Thyroid gland (tissue), 4 donors: ENCODE measurements at regions not wholly inside any gene's neighbourhood (a gene's known extent, or its start where the extent isn't known, plus 50 kb on each side); places are given as distances from the start of the nearest gene placed in this dataset.
A peak's percentile ranks its signal among the peaks of the same experiment; 100 is the strongest.

Experiments
- DNase-seq, 2 donors: peaks; one replicate each; pipeline ENCODE4 v3.0.0-alpha.2; 2019
- H3K27ac ChIP-seq, 3 donors: fragments of 200-600 bp; sonication (generic); 1 replicate in 2 of 3; 2 replicates in 1 of 3; pipeline ENCODE4 v1.5.1; 2016 to 2019; ENCODE audit warnings: mild to moderate bottlenecking in 1 of 3, moderate library complexity in 1 of 3
- H3K27me3 ChIP-seq: fragments of 200-600 bp; sonication (generic); one replicate; pipeline ENCODE4 v1.5.1; 2019
- H3K36me3 ChIP-seq, 2 donors: fragments of 200-600 bp; sonication (generic); one replicate each; pipeline ENCODE4 v1.5.1; 2016 to 2019
- H3K4me1 ChIP-seq, 2 donors: fragments of 200-600 bp; sonication (generic); one replicate each; pipeline ENCODE4 v1.5.1; 2017 to 2019
- H3K4me3 ChIP-seq, 3 donors: fragments of 200-600 bp; sonication (generic); replicated peaks in 1 of 3; 1 replicate in 2 of 3; 2 replicates in 1 of 3; pipeline ENCODE4 v1.5.1; 2016; ENCODE audit warnings: mild to moderate bottlenecking in 1 of 3
- H3K9me3 ChIP-seq: fragments of 200-600 bp; sonication (generic); one replicate; pipeline ENCODE4 v1.5.1; 2017
- CTCF ChIP-seq, 6 experiments: fragments of 200-600 bp in 3 of 6; fragments of 450-650 bp in 3 of 6; sonication (generic) in 3 of 6; IDR thresholded peaks; one replicate each; pipeline ENCODE4 v1.5.1; 2016 to 2019; ENCODE audit warnings: antibody characterized with exemption in 6 of 6, mild to moderate bottlenecking in 2 of 6, inconsistent platforms in 1 of 6, moderate library complexity in 1 of 6
- POLR2A ChIP-seq, 2 donors: fragments of 450-650 bp; IDR thresholded peaks; one replicate each; pipeline ENCODE4 v1.6.1; 2017; ENCODE audit warnings: antibody characterized with exemption in 2 of 2, mild to moderate bottlenecking in 2 of 2, moderate library complexity in 1 of 2
- WGBS, 2 donors: methylation state at CpG; one replicate each; pipeline ENCODE4 v1.1.5; 2017; 5-methylcytosine and 5-hydroxymethylcytosine counted together
- intact Hi-C: fragments of 100-400 bp; cut with DNase I; formaldehyde crosslinking; loops from one replicate; pipeline ENCODE4 v1.15.1; 2023

GRCh38 chr11:115942011-115942410 lies 437.8 kb upstream of the CADM1 start:
- intact Hi-C loops = no loop called here
- H3K9me3 ChIP-seq = no peaks in the 10 kb centered on the region
- H3K4me3 ChIP-seq = no peak overlapping the region
- peaks cover 10 to 13% of the 10 kb centered on the region in 2 donors for H3K4me1 ChIP-seq
- no peak overlapping the region for H3K27ac ChIP-seq
- H3K36me3 ChIP-seq = no peaks in the 10 kb centered on the region
- WGBS, 2 donors = 95 to 96% methylated on average over 2 of the region's 2 CpGs
- no peak for DNase-seq
- TF ChIP-seq POLR2A (IDR thresholded peaks at IDR 0.05) (no peak), CTCF (IDR thresholded peaks at IDR 0.05) (no peak)
- no peaks in the 10 kb centered on the region for H3K27me3 ChIP-seq

GRCh38 chr11:115941481-115941993 lies 437.3 kb upstream of the CADM1 start:
- 83 to 89% methylated on average over 15 of the region's 15 CpGs for WGBS, 2 donors
- intact Hi-C loops = no loop called here
- Histone ChIP-seq H3K4me3 (no peak overlapping the region), H3K9me3 (no peaks in the 10 kb centered on the region), H3K36me3 (no peaks in the 10 kb centered on the region), H3K4me1 (peaks cover 10 to 13% of the 10 kb centered on the region in 2 donors), H3K27ac (no peak overlapping the region), H3K27me3 (no peaks in the 10 kb centered on the region)
- DNase-seq = no peak
- TF ChIP-seq POLR2A (IDR thresholded peaks at IDR 0.05) (no peak), CTCF (IDR thresholded peaks at IDR 0.05) (no peak)

DNA sequence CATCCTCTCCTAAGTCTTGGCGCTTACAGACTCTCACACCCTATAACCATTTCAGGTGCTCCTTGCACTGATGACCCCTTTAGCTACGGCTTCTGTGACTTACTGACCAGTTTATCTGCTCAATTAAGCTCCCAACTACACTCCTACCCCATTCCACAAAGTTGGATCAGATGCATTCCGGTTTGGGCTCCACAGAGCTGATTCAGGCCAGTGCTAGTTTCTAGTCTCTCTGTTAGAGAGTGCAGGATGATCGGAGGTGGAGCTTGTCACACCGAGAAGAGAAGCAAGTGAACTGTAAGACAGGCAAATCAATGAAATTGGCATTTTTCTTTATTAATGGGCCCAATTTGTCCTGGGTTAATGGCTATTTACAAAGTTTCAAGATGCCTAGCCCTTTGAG lies 436.8 kb upstream of the CADM1 start:
- no peaks in the 10 kb centered on the region for H3K36me3 ChIP-seq
- no peak for DNase-seq
- peaks cover 10 to 13% of the 10 kb centered on the region in 2 donors for H3K4me1 ChIP-seq
- H3K27ac ChIP-seq = no peak overlapping the region
- no peaks in the 10 kb centered on the region for H3K27me3 ChIP-seq
- 92 to 94% methylated on average over 5 of the region's 5 CpGs for WGBS, 2 donors
- H3K9me3 ChIP-seq = no peaks in the 10 kb centered on the region
- H3K4me3 ChIP-seq = no peak overlapping the region
- no peak for TF ChIP-seq POLR2A (IDR thresholded peaks at IDR 0.05)
- TF ChIP-seq CTCF (IDR thresholded peaks at IDR 0.05) = no peak
- intact Hi-C loops = no loop called here

DNA sequence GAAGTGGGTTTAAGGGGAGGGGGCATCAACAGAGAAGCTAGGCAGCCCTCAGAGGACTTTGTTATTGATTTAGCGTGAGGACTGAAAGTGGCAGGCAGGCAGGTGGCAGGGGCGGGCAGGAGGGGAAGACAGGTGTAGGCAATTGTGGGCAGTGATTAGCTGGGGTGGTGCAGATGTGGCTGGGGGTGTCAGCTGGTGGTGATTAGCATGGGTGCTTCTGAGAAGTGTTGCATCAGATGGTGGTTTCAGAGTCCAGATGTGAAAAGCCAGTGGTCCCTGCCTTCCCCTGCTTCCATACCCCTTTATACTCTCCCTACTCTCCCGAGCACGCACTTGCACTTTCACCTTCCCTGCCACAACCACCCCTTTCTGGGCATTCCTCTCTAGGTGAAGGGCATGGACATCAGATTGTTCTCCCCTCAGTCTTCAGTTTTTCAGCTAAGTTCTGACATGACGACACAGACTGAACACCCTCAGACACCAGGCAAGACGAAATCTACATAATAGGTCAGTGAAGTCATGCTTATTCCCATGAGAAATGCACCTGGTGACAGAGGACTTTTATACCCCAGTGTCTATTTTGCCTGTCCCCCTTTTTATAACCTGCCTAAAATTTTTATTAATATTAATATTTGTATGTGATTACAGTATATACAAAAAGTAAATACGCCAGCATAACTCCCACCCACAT lies 435.7 kb upstream of the CADM1 start:
- no peak for TF ChIP-seq POLR2A (IDR thresholded peaks at IDR 0.05)
- TF ChIP-seq CTCF (IDR thresholded peaks at IDR 0.05) = no peak
- Histone ChIP-seq H3K27ac (no peak overlapping the region), H3K36me3 (no peaks in the 10 kb centered on the region), H3K4me1 (peaks cover 10 to 13% of the 10 kb centered on the region in 2 donors), H3K9me3 (no peaks in the 10 kb centered on the region), H3K4me3 (no peak overlapping the region), H3K27me3 (no peaks in the 10 kb centered on the region)
- WGBS, 2 donors = 71 to 85% methylated on average over 7 of the region's 7 CpGs
- intact Hi-C loops = no loop called here
- no peak for DNase-seq

- TF ChIP-seq POLR2A (IDR thresholded peaks at IDR 0.05) = no peak
- TF ChIP-seq CTCF (IDR thresholded peaks at IDR 0.05) = no peak
- Histone ChIP-seq H3K4me3 (no peak overlapping the region), H3K27ac (peak overlapping the region in 1 of 3 donors; percentile 4), H3K27me3 (no peaks in the 10 kb centered on the region), H3K9me3 (no peaks in the 10 kb centered on the region), H3K4me1 (peaks cover 10 to 13% of the 10 kb centered on the region in 2 donors), H3K36me3 (no peaks in the 10 kb centered on the region)
- intact Hi-C loops = no loop called here
- peak; percentile 49 for DNase-seq
- WGBS, 2 donors = 21% methylated on average over 6 of the region's 6 CpGs
Observed at GRCh38 chr11:115939104-115939730, 435.0 kb upstream of the CADM1 start.
